Frontal cortex (tissue), 3 donors: ENCODE measurements at regions not wholly inside any gene's neighbourhood (a gene's known extent, or its start where the extent isn't known, plus 50 kb on each side); places are given as distances from the start of the nearest gene placed in this dataset.

Experiments used
- DNase-seq, 2 donors: peaks; one replicate each; pipeline ENCODE4 v3.0.0; 2012; ENCODE audit warnings: low spot score in 2 of 2
- FAIRE-seq: peaks from 2 replicates; lab custom pipeline; 2012; peaks lifted over from hg19 to GRCh38; lab: Jason Lieb, UNC
- donor health status: control.
- donor health status: control.
- donor health status: control.

DNA sequence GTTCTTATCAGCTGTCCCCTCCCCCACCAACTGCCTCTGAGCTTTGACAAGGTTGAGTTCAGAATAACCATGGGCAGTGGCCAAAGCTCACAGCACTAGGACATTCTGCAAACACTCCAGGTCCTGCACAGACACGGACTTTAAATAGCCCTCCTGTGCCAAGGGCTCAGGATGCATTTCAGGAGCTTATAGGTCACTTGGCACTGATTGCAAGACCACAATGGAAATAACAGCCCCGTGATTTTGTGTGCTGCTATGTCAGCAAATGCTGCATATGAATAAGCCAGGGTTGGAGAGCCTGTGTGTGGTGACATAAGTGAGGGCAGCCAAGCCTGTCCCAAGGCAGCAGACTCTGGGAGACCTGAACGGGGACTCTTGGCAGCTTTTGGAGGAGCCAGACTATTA, 150.7 kb downstream of the DMRT2 start:
- DNase-seq (no peak), FAIRE-seq (no peak)

GRCh38 chr9:1201262-1201661, 151.1 kb downstream of the DMRT2 start:
- FAIRE-seq (no peak), DNase-seq (no peak)

GRCh38 chr9:1201901-1202300, 151.7 kb downstream of the DMRT2 start:
- DNase-seq (no peak), FAIRE-seq (no peak)

DNA sequence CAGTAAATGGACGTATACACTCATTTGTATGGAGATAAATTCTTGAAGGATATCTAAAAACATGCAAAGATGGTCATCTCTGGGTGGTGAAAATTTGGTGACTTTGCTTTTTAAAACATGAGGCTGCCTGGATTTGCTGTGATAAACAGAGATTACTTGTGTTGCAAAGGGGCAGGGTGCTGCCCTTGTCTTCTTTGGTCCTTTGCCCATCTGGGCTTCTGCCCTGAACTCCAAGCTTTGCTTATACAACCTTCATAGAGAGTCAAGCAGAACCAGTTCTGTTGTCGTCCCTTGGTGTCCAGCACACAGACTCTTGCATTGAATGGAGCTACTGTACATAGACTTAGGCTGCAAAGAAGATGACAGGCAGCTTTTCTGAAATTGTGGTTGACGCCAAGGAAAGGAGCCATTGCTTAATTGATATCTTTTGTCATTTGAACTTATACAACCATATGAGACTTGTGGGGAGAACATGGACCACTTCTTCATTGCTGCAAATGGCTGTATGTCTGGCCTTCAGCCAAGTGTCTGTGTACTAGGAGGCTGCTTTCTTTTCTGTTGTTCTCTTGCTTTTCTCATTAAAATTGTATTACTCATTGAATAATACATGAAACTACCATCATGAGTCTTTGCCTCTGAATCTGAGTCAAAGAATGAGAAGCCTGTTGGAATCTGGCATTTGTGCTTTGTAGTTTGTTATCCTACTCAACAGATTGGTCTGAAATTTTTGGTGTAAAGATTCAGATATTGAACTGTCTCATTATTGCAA, 152.5 kb downstream of the DMRT2 start:
- no peak for FAIRE-seq
- no peak for DNase-seq

- DNase-seq (no peak), FAIRE-seq (no peak)
Observed at GRCh38 chr9:1207686-1208085, 157.5 kb downstream of the DMRT2 start.

GRCh38 chr9:1208157-1208556, 158.0 kb downstream of the DMRT2 start:
- FAIRE-seq (no peak), DNase-seq (no peak)

- FAIRE-seq (no peak), DNase-seq (no peak)
Observed at GRCh38 chr9:1210954-1211353, 160.8 kb downstream of the DMRT2 start.

DNA sequence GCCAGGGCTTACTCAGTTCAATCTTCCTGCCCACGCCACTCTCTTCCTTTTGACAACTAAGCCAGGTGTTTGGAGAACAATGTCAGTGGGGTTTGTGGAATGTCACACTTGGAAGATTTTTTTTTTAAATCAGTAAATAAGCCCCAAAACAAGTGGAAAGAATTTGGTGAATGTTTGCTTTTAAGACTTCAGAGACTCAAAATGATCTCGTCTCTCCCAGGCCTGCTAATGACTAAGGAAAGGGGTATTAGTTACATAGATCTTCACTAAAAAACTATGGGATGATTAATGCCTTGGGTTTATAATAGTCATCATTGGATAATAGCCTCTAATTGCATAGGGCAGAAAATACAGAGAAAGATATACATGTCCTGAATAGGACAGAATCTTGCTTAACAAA, 166.4 kb downstream of the DMRT2 start:
- DNase-seq (no peak), FAIRE-seq (no peak)

- no peak for DNase-seq
- no peak for FAIRE-seq
Observed at GRCh38 chr9:1217076-1217475, 166.9 kb downstream of the DMRT2 start.

GRCh38 chr9:1219284-1219683, 169.1 kb downstream of the DMRT2 start:
- FAIRE-seq, result no peak

GRCh38 chr9:1221298-1221697, 171.1 kb downstream of the DMRT2 start:
- DNase-seq (no peak), FAIRE-seq (no peak)

More at GRCh38 chr9:1219284-1219683, 169.1 kb downstream of the DMRT2 start:
- no peak for DNase-seq

- no peak for DNase-seq
- no peak for FAIRE-seq
Observed at GRCh38 chr9:1222511-1222910, 172.4 kb downstream of the DMRT2 start.

GRCh38 chr9:1231998-1232919, 182.1 kb downstream of the DMRT2 start:
- FAIRE-seq (no peak), DNase-seq (no peak)

- FAIRE-seq (no peak), DNase-seq (no peak)
Observed at GRCh38 chr9:1233568-1233967, 183.4 kb downstream of the DMRT2 start.

DNA sequence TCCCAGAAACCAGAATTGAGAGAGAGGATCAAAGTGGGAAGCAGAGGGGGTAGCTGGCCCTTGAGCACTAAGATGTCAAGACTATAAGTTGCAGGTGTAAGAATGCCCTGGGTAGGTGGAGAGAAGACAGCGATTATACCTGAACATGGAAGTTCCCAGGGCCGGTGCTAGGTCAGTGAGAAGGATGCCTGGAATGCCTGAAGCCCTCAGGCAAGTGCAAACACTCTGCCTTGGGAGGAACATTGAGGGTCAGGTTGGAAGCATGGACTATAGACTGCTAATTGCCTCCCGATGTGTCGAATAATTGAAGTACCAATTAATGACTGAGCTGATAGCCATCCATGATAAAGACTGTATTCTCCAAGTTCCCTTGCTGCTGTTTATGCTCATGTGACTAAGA, 185.5 kb downstream of the DMRT2 start:
- no peak for DNase-seq
- FAIRE-seq, result no peak

GRCh38 chr9:1236061-1236460, 185.9 kb downstream of the DMRT2 start:
- FAIRE-seq (no peak), DNase-seq (no peak)

DNA sequence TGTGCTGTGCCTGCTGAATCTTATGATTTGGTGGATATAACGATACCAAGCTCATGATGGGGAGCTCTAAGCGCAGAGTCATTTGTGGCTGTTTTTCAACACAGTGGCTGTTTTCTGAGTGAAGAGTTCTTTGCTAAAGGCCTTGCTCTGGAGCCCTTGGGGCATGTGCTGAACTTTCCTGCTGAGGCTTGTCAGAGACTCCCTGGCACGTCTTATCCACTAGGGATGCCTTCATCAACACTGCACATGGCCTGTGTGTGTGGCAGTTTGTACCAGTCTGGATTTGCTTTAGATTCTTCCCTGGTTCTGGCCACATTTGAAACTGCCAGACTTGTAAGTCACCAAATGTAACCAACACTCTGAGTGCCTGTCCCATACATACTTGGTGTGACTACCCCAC, 188.2 kb downstream of the DMRT2 start:
- FAIRE-seq, result no peak

DNA sequence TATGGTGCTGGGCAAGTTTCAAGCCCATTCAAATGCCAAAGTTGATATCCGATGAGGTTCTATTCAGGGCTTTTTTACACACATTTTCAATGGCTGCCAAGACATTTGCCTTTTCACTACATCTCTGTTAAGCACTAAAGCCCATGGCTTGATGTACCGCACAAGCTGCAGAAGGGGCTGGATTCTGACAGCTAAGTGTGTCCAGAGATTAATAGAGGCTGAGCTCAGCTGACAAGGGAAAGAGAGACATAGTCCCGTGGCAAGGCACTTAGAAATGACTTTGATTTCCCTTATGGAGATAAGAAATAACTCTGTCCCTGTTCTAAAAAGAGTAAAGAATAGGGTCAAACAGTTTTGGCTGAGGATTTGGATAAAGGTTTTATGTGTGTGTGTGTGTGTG, 198.6 kb downstream of the DMRT2 start:
- DNase-seq, result no peak
- no peak for FAIRE-seq

More for the DNA sequence above, 188.2 kb downstream of the DMRT2 start:
- DNase-seq, result no peak

GRCh38 chr9:1253064-1253979, 203.2 kb downstream of the DMRT2 start:
- no peak for DNase-seq
- no peak for FAIRE-seq

GRCh38 chr9:1254071-1254470, 203.9 kb downstream of the DMRT2 start:
- FAIRE-seq, result no peak
- no peak for DNase-seq
